Breast epithelium (tissue), 4 donors: ENCODE measurements at regions not wholly inside any gene's neighbourhood (a gene's known extent, or its start where the extent isn't known, plus 50 kb on each side); places are given as distances from the start of the nearest gene placed in this dataset.

Experiments used
- DNase-seq, 2 donors: peaks; one replicate each; pipeline ENCODE4 v3.0.0-alpha.2; 2019; ENCODE audit warnings: low spot score in 2 of 2
- H3K27ac ChIP-seq, 2 donors: fragments of 200-600 bp; sonication (generic) in 1 of 2; one replicate each; pipeline ENCODE4 v1.5.1; 2016 to 2019; ENCODE audit warnings: mild to moderate bottlenecking in 1 of 2
- H3K27me3 ChIP-seq, 2 donors: fragments of 200-600 bp; sonication (generic) in 1 of 2; one replicate each; pipeline versions ENCODE4 v1.5.1 to v1.6.0; 2017 to 2019; ENCODE audit warnings: control low read depth in 1 of 2, mild to moderate bottlenecking in 1 of 2
- H3K36me3 ChIP-seq: fragments of 200-600 bp; one replicate; pipeline ENCODE4 v1.5.1; 2019
- H3K4me1 ChIP-seq, 2 donors: fragments of 200-600 bp; sonication (generic); one replicate each; pipeline ENCODE4 v1.5.1; 2016 to 2019; ENCODE audit warnings: control low read depth in 1 of 2
- H3K4me3 ChIP-seq, 3 donors: fragments of 200-600 bp; sonication (generic); 1 replicate in 2 of 3; 2 replicates in 1 of 3; pipeline ENCODE4 v1.5.1; 2016 to 2019; ENCODE audit warnings: mild to moderate bottlenecking in 3 of 3, moderate library complexity in 2 of 3
- H3K9me3 ChIP-seq, 2 donors: fragments of 200-600 bp; sonication (generic) in 1 of 2; one replicate each; pipeline ENCODE4 v1.5.1; 2016 to 2019; ENCODE audit warnings: control low read depth in 1 of 2
- POLR2A ChIP-seq: fragments of 450-650 bp; IDR thresholded peaks from one replicate; pipeline ENCODE4 v1.6.1; 2016; ENCODE audit warnings: antibody characterized with exemption, mild to moderate bottlenecking, moderate library complexity
- POLR2AphosphoS5 ChIP-seq, 3 donors: sonication (generic); formaldehyde crosslinking; IDR thresholded peaks; one replicate each; pipeline ENCODE4 v1.6.1; 2017; ENCODE audit warnings: antibody characterized with exemption in 3 of 3
- intact Hi-C: fragments of 100-400 bp; cut with DNase I; formaldehyde crosslinking; loops from one replicate; pipeline ENCODE4 v1.15.1; 2023; ENCODE audit warnings: low total_unique reads
- TF ChIP-seq, protein P1 (sequence below), 3 donors: fragments of 450-650 bp; IDR thresholded peaks; one replicate each; pipeline ENCODE4 v1.5.1; 2016 to 2017; ENCODE audit warnings: antibody characterized with exemption in 3 of 3, mild to moderate bottlenecking in 3 of 3, moderate library complexity in 3 of 3

- TF ChIP-seq POLR2AphosphoS5 (IDR thresholded peaks at IDR 0.05) (no peak), POLR2A (no peak)
- TF ChIP-seq, protein P1, sequence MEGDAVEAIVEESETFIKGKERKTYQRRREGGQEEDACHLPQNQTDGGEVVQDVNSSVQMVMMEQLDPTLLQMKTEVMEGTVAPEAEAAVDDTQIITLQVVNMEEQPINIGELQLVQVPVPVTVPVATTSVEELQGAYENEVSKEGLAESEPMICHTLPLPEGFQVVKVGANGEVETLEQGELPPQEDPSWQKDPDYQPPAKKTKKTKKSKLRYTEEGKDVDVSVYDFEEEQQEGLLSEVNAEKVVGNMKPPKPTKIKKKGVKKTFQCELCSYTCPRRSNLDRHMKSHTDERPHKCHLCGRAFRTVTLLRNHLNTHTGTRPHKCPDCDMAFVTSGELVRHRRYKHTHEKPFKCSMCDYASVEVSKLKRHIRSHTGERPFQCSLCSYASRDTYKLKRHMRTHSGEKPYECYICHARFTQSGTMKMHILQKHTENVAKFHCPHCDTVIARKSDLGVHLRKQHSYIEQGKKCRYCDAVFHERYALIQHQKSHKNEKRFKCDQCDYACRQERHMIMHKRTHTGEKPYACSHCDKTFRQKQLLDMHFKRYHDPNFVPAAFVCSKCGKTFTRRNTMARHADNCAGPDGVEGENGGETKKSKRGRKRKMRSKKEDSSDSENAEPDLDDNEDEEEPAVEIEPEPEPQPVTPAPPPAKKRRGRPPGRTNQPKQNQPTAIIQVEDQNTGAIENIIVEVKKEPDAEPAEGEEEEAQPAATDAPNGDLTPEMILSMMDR (IDR thresholded peaks at IDR 0.05) = no peak
- intact Hi-C loops = no loop called here
- Histone ChIP-seq H3K27ac (no peak overlapping the region), H3K4me3 (no peak overlapping the region), H3K27me3 (no peaks in the 10 kb centered on the region), H3K9me3 (no peaks in the 10 kb centered on the region), H3K4me1 (no peaks in the 10 kb centered on the region), H3K36me3 (no peaks in the 10 kb centered on the region)
- DNase-seq = no peak
Measured at GRCh38 chr3:103169289-103169688, 734.5 kb downstream of the ZPLD1 start.

GRCh38 chr3:103170651-103171050, 735.8 kb downstream of the ZPLD1 start:
- H3K27me3 ChIP-seq = no peaks in the 10 kb centered on the region
- no peak for DNase-seq
- TF ChIP-seq POLR2A (no peak), POLR2AphosphoS5 (IDR thresholded peaks at IDR 0.05) (no peak)
- TF ChIP-seq, protein P1 (IDR thresholded peaks at IDR 0.05) = no peak
- no peak overlapping the region for H3K27ac ChIP-seq
- no peak overlapping the region for H3K4me3 ChIP-seq
- intact Hi-C loops = no loop called here
- H3K4me1 ChIP-seq = no peaks in the 10 kb centered on the region
- H3K9me3 ChIP-seq = no peaks in the 10 kb centered on the region
- H3K36me3 ChIP-seq = no peaks in the 10 kb centered on the region

DNA sequence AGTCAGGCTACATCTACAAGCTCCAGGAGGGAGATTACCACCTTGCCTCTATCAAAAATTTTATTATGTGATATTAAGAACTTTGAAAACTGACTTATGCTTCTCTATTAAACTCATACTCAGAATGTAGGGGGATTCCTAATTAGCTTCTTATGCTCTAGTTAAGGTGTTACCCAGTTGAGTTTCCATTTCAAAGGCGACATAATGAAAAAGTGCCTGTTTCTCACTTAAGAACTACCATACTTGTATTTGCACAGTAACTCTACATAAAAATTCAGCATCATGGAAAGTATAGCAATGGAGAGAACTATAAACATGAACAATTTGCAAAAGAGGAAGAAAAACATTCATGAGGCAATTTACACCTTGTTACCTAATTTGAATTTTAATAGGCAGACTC, 739.1 kb downstream of the ZPLD1 start:
- intact Hi-C loops = no loop called here
- DNase-seq = no peak
- no peaks in the 10 kb centered on the region for H3K27me3 ChIP-seq
- no peaks in the 10 kb centered on the region for H3K36me3 ChIP-seq
- no peaks in the 10 kb centered on the region for H3K9me3 ChIP-seq
- H3K27ac ChIP-seq = no peak overlapping the region
- H3K4me1 ChIP-seq = no peaks in the 10 kb centered on the region
- no peak overlapping the region for H3K4me3 ChIP-seq
- TF ChIP-seq POLR2A = no peak
- TF ChIP-seq, protein P1 (IDR thresholded peaks at IDR 0.05) = no peak
- TF ChIP-seq POLR2AphosphoS5 (IDR thresholded peaks at IDR 0.05) = no peak

GRCh38 chr3:103181160-103181559, 746.3 kb downstream of the ZPLD1 start:
- Histone ChIP-seq H3K4me1 (no peaks in the 10 kb centered on the region), H3K27ac (no peak overlapping the region), H3K27me3 (no peaks in the 10 kb centered on the region), H3K4me3 (no peak overlapping the region), H3K36me3 (no peaks in the 10 kb centered on the region), H3K9me3 (no peaks in the 10 kb centered on the region)
- DNase-seq = no peak
- no peak for TF ChIP-seq POLR2A
- TF ChIP-seq, protein P1 (IDR thresholded peaks at IDR 0.05) = no peak
- no peak for TF ChIP-seq POLR2AphosphoS5 (IDR thresholded peaks at IDR 0.05)
- intact Hi-C loops = no loop called here

DNA sequence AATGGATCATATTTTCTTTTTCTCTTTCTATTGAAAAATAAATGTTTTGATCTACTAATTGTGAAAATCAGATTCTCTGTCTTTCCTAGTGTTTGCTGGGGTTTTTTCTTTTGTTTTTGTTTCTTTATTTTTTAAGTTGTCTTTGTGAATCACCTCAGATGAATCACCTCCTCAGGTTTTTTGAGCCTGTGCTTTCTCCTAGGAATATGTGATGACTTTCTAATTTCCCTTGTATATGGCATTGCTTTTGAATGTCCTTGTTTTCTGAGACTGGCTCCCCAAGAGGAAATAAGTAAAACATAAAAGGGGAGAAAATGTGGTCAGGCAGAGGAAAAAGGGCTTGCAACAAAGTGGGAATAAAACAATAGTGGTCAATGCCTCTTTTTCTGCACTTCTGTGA, 750.0 kb downstream of the ZPLD1 start:
- Histone ChIP-seq H3K27me3 (no peaks in the 10 kb centered on the region), H3K27ac (no peak overlapping the region), H3K9me3 (no peaks in the 10 kb centered on the region), H3K4me3 (no peak overlapping the region), H3K4me1 (no peaks in the 10 kb centered on the region), H3K36me3 (no peaks in the 10 kb centered on the region)
- TF ChIP-seq POLR2AphosphoS5 (IDR thresholded peaks at IDR 0.05) (no peak), POLR2A (no peak)
- TF ChIP-seq, protein P1 (IDR thresholded peaks at IDR 0.05) = no peak
- intact Hi-C loops = no loop called here
- DNase-seq = no peak
